ENCODE measurements at regions not wholly inside any gene's neighbourhood (a gene's known extent, or its start where the extent isn't known, plus 50 kb on each side); places are given as distances from the start of the nearest gene placed in this dataset.

DNA sequence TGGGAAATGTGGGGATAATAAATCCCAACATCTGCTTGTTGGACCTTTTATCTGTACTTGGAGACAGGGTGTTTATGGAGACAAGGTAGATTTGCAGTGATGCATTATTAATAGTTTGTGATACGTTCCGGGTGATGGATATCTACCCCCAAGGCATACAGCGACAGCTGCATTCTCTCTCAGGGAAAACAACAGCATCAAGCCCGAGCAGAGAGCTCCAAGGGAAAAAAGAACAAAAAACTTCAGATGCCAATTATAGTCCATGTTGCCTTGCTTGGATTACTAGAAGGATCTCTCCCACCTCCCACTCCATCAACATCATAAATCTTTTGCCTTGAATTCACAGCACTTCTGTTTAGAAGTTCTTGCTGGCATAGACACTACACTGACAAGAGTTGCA, 187.5 kb upstream of the CDH11 start:
- Histone ChIP-seq H3K36me3 (ENCODE audit: control insufficient read depth, insufficient read depth, low read length) (no peaks in the 10 kb centered on the region), H3K4me3 (ENCODE audit: low read depth, low read length) (no peak overlapping the region), H3K27me3 (ENCODE audit: control insufficient read depth, insufficient read depth, low read length) (no peaks in the 10 kb centered on the region)
- POLR2A ChIA-PET, result no interaction called here
- no peak for DNase-seq (ENCODE audit: low read depth)
- TF ChIP-seq, protein P1, sequence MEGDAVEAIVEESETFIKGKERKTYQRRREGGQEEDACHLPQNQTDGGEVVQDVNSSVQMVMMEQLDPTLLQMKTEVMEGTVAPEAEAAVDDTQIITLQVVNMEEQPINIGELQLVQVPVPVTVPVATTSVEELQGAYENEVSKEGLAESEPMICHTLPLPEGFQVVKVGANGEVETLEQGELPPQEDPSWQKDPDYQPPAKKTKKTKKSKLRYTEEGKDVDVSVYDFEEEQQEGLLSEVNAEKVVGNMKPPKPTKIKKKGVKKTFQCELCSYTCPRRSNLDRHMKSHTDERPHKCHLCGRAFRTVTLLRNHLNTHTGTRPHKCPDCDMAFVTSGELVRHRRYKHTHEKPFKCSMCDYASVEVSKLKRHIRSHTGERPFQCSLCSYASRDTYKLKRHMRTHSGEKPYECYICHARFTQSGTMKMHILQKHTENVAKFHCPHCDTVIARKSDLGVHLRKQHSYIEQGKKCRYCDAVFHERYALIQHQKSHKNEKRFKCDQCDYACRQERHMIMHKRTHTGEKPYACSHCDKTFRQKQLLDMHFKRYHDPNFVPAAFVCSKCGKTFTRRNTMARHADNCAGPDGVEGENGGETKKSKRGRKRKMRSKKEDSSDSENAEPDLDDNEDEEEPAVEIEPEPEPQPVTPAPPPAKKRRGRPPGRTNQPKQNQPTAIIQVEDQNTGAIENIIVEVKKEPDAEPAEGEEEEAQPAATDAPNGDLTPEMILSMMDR (IDR thresholded peaks at IDR 0.05; ENCODE audit: insufficient read depth, low read depth, low read length), result no peak
- CTCF ChIA-PET, result interaction anchor here (0.6 kb wide), 1 partner anchor 964 kb away, joined by 3 read pairs; no protein-coding TSS in a partner anchor

DNA sequence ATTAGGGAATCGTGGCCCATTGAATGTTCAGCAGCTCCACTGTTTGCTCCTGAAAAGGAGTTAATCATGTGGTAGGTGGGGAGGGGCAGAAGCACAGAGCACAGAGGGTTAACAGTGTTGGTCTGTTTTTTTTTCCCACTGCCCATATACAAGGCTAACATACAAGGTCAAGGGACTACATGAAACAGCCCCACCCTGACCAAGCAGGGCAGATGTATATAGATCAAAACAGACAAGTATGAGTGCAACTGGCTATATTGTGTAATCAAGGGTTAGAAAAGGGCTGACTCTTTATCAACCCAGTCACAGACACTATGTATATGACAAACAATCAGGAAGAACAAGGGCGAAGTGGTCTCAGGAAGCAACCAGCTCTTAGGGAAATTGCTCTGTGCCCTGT, 186.6 kb upstream of the CDH11 start:
- H3K36me3 ChIP-seq (ENCODE audit: control insufficient read depth, insufficient read depth, low read length), result no peaks in the 10 kb centered on the region
- POLR2A ChIA-PET, result interaction anchor here (0.7 kb wide), 1 partner anchor 199 kb away, joined by 7 read pairs; no protein-coding TSS in a partner anchor
- TF ChIP-seq, protein P1 (IDR thresholded peaks at IDR 0.05; ENCODE audit: insufficient read depth, low read depth, low read length), result no peak
- CTCF ChIA-PET, result interaction anchor here (0.6 to 1.0 kb wide), 3 partner anchors 12 to 99 kb away, joined by 3 to 5 read pairs (median 4); no protein-coding TSS in a partner anchor
- no peaks in the 10 kb centered on the region for H3K27me3 ChIP-seq (ENCODE audit: control insufficient read depth, insufficient read depth, low read length)
- no peak overlapping the region for H3K4me3 ChIP-seq (ENCODE audit: low read depth, low read length)
- no peak for DNase-seq (ENCODE audit: low read depth)

DNA sequence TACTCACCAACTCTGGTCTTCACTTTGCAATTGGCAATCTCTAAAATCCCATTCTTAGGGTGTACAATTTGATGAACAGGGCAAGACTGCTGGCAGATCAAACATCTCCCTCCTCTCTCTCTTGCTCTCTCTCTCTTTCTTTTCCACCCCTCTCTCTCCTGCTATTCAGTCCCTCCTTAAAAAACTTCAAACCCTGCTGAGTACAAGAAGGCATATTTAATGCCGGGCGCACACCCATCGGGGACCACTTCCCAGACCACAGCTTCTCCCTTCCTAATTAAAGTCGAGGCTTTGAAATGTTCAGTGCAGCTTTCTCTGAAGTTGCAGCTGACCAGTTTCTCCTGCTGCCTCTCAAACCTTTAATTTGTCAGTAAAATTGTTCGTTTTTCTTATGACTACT, 185.4 kb upstream of the CDH11 start:
- CTCF ChIA-PET, result interaction anchor here (0.8 kb wide), 1 partner anchor 14 kb away, joined by 3 read pairs; no protein-coding TSS in a partner anchor
- POLR2A ChIA-PET, result no interaction called here
- H3K4me3 ChIP-seq (ENCODE audit: low read depth, low read length), result no peak overlapping the region
- no peaks in the 10 kb centered on the region for H3K36me3 ChIP-seq (ENCODE audit: control insufficient read depth, insufficient read depth, low read length)
- DNase-seq (ENCODE audit: low read depth), result no peak
- H3K27me3 ChIP-seq (ENCODE audit: control insufficient read depth, insufficient read depth, low read length), result no peaks in the 10 kb centered on the region
- TF ChIP-seq, protein P1 (IDR thresholded peaks at IDR 0.05; ENCODE audit: insufficient read depth, low read depth, low read length), result no peak

DNA sequence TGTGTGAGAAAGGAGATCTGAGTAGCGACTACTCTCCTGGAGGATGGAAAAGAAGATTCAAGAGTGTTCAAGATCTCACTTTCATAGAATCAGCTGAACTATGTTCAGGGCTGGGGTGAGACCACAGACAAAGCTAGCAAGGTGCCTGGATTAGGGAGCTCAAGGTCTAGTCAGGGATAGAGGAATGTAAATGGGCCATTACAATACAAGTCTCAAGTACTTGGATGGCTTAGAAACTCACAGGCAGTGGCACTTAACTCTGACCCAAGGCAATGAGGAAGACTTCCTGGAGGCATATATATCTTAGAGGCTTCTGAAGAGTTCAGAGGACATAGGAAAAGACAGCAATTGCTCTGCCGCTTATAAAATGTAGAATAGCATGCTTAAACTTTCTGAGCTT, 184.9 kb upstream of the CDH11 start:
- Histone ChIP-seq H3K36me3 (ENCODE audit: control insufficient read depth, insufficient read depth, low read length) (no peaks in the 10 kb centered on the region), H3K27me3 (ENCODE audit: control insufficient read depth, insufficient read depth, low read length) (no peaks in the 10 kb centered on the region), H3K4me3 (ENCODE audit: low read depth, low read length) (no peak overlapping the region)
- ChIA-PET CTCF (no interaction called here), POLR2A (no interaction called here)
- no peak for DNase-seq (ENCODE audit: low read depth)
- TF ChIP-seq, protein P1 (IDR thresholded peaks at IDR 0.05; ENCODE audit: insufficient read depth, low read depth, low read length), result no peak

DNA sequence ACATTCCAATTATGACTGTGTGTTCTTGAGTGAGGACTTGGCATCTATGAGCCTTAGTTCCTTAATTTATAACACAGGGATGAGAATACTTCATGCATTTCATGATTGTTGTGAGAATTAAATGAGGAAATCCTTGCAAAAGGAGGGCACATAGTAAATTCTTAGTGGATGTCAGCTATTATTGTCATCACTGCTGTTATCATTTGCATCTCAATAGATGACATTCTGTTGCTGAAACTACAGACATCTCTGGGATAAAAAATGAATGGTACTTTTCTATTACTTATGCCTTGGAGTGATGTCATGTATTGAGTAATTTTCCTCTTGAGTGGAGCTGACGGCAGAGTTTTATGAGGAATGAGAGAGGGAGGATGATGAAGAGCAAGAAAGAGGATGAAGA, 184.4 kb upstream of the CDH11 start:
- Histone ChIP-seq H3K36me3 (ENCODE audit: control insufficient read depth, insufficient read depth, low read length) (no peaks in the 10 kb centered on the region), H3K4me3 (ENCODE audit: low read depth, low read length) (no peak overlapping the region), H3K27me3 (ENCODE audit: control insufficient read depth, insufficient read depth, low read length) (no peaks in the 10 kb centered on the region)
- no peak for DNase-seq (ENCODE audit: low read depth)
- TF ChIP-seq, protein P1 (IDR thresholded peaks at IDR 0.05; ENCODE audit: insufficient read depth, low read depth, low read length), result no peak
- CTCF ChIA-PET, result no interaction called here
- POLR2A ChIA-PET, result no interaction called here
